ENCODE measurements at regions not wholly inside any gene's neighbourhood (a gene's known extent, or its start where the extent isn't known, plus 50 kb on each side); places are given as distances from the start of the nearest gene placed in this dataset.

- TF ChIP-seq CTCF (IDR thresholded peaks at IDR 0.05) (no peak), POLR2A (IDR thresholded peaks at IDR 0.05) (no peak), EP300 (IDR thresholded peaks at IDR 0.05) (no peak), POLR2AphosphoS5 (IDR thresholded peaks at IDR 0.05) (no peak)
Observed at GRCh38 chr11:131223198-131223991, 147.0 kb upstream of the NTM start.
